Calu3 (cell line): ENCODE measurements at regions not wholly inside any gene's neighbourhood (a gene's known extent, or its start where the extent isn't known, plus 50 kb on each side); places are given as distances from the start of the nearest gene placed in this dataset.

Source experiments
- BruUV-seq: library from RNA; stranded (reverse); fragments of 400-500 nt; replicated peaks from 2 replicates; lab custom pipeline; 2021; lab: Mats Ljungman, UMichigan
- CTCF ChIA-PET: fragments of 300-600 bp; sonication (Branson Sonifier 250); formaldehyde crosslinking; loops from one replicate; lab custom pipeline; 2022; ENCODE audit warnings: antibody characterized with exemption; lab: Charles Lee
- DNase-seq: peaks from one replicate; pipeline ENCODE4 v3.0.0; 2022
- H3K27ac Mint-ChIP-seq: one replicate; pipeline ENCODE4 v1.8.0; 2022; ENCODE audit warnings: mixed read lengths; ENCODE audit not compliant: unreplicated experiment
- H3K27me3 Mint-ChIP-seq: one replicate; pipeline ENCODE4 v1.8.0; 2022; ENCODE audit warnings: mixed read lengths; ENCODE audit not compliant: unreplicated experiment
- H3K36me3 Mint-ChIP-seq: one replicate; pipeline ENCODE4 v1.8.0; 2022; ENCODE audit warnings: mild to moderate bottlenecking, moderate library complexity, mixed read lengths; ENCODE audit not compliant: insufficient read depth, unreplicated experiment
- H3K4me1 Mint-ChIP-seq: one replicate; pipeline ENCODE4 v1.8.0; 2022; ENCODE audit warnings: mild to moderate bottlenecking, low read depth, mixed read lengths; ENCODE audit not compliant: unreplicated experiment
- H3K4me3 Mint-ChIP-seq: one replicate; pipeline ENCODE4 v1.8.0; 2022; ENCODE audit warnings: mild to moderate bottlenecking, low read depth, moderate library complexity, mixed read lengths; ENCODE audit not compliant: unreplicated experiment
- H3K9me3 Mint-ChIP-seq: one replicate; pipeline ENCODE4 v1.8.0; 2022; ENCODE audit warnings: low read depth, mixed read lengths; ENCODE audit not compliant: unreplicated experiment
- CTCF ChIP-seq: fragments of 200-600 bp; IDR thresholded peaks from one replicate; pipeline ENCODE4 v1.8.0; 2022; ENCODE audit warnings: antibody characterized with exemption; ENCODE audit not compliant: unreplicated experiment
- intact Hi-C: fragments of 100-400 bp; cut with micrococcal nuclease; formaldehyde crosslinking; loops from one replicate; pipeline ENCODE4 v1.10.0; 2022; ENCODE audit not compliant: unreplicated experiment

- Mint-ChIP-seq H3K4me3 (no peak overlapping the region), H3K27ac (no peak overlapping the region), H3K9me3 (peaks cover 5% of the 10 kb centered on the region), H3K27me3 (no peaks in the 10 kb centered on the region), H3K36me3 (peaks cover 5% of the 10 kb centered on the region), H3K4me1 (no peaks in the 10 kb centered on the region)
- intact Hi-C loops = no loop called here
- BruUV-seq = no TSS peak
- CTCF ChIA-PET = no interaction called here
- no peak for TF ChIP-seq CTCF
- DNase-seq = no peak
These were observed 97.2 kb upstream of the SPIN1 start for GRCh38 chr9:88291056-88291455.

DNA sequence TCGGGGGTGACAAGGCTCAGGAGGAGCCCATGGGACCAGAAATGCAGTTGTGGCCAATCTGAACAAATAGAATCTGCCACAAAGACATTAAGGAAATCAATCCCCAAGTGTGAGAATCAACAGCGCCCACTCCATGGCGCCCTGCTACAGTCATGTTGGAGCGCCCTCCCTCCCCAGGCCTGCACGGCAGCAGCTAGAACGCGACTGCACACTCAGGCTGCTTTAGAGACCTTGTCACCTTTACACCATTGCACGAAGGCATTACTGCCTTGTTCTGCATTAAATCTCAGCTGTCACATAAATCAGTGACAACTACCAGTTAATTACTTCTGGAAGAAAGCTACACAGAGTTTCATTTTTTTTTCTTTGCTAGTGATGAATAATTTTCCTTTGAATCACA lies 98.7 kb upstream of the SPIN1 start:
- intact Hi-C loops = no loop called here
- H3K4me1 Mint-ChIP-seq = no peaks in the 10 kb centered on the region
- DNase-seq = no peak
- CTCF ChIA-PET = no interaction called here
- no peaks in the 10 kb centered on the region for H3K27me3 Mint-ChIP-seq
- no peak overlapping the region for H3K27ac Mint-ChIP-seq
- no peak for TF ChIP-seq CTCF
- no peak overlapping the region for H3K4me3 Mint-ChIP-seq
- peaks cover 5% of the 10 kb centered on the region for H3K36me3 Mint-ChIP-seq
- peaks cover 9% of the 10 kb centered on the region for H3K9me3 Mint-ChIP-seq
- no TSS peak for BruUV-seq

GRCh38 chr9:88287972-88288371 lies 100.3 kb upstream of the SPIN1 start:
- Mint-ChIP-seq H3K4me3 (no peak overlapping the region), H3K27ac (no peak overlapping the region), H3K27me3 (no peaks in the 10 kb centered on the region), H3K4me1 (no peaks in the 10 kb centered on the region), H3K36me3 (peaks cover 5% of the 10 kb centered on the region), H3K9me3 (peaks cover 12% of the 10 kb centered on the region)
- CTCF ChIA-PET = interaction anchor here (0.7 kb wide), 2 partner anchors 58 to 215 kb away, joined by 3 to 4 read pairs; no protein-coding TSS in a partner anchor
- no peak for DNase-seq
- TF ChIP-seq CTCF = no peak
- intact Hi-C loops = no loop called here
- no TSS peak for BruUV-seq

- no peak for TF ChIP-seq CTCF
- Mint-ChIP-seq H3K27me3 (no peaks in the 10 kb centered on the region), H3K27ac (peak overlapping the region; percentile 29), H3K36me3 (no peaks in the 10 kb centered on the region), H3K4me3 (no peak overlapping the region), H3K4me1 (peaks cover 15% of the 10 kb centered on the region), H3K9me3 (peaks cover 10% of the 10 kb centered on the region)
- DNase-seq = peak; percentile 16
- intact Hi-C loops = no loop called here
- BruUV-seq = no TSS peak
- CTCF ChIA-PET = no interaction called here
These were observed 107.3 kb upstream of the SPIN1 start for GRCh38 chr9:88280816-88281382.
